UCSD-AML1 (cell line): ENCODE measurements at regions not wholly inside any gene's neighbourhood (a gene's known extent, or its start where the extent isn't known, plus 50 kb on each side); places are given as distances from the start of the nearest gene placed in this dataset.

Source experiments
- DNase-seq: peaks from one replicate; lab custom pipeline; 2025; ENCODE audit not compliant: unreplicated experiment; lab: John Stamatoyannopoulos, UW

- DNase-seq: no peak
These were observed 448.0 kb upstream of the FAT3 start for GRCh38 chr11:91776655-91777054.

- DNase-seq: no peak
These were observed 451.5 kb upstream of the FAT3 start for GRCh38 chr11:91773090-91773489.

- DNase-seq: no peak
These were observed 452.7 kb upstream of the FAT3 start for GRCh38 chr11:91771961-91772360.

- DNase-seq: no peak
These were observed 455.8 kb upstream of the FAT3 start for GRCh38 chr11:91768783-91769182.

- no peak for DNase-seq
These were observed 461.3 kb upstream of the FAT3 start for GRCh38 chr11:91763331-91763730.

GRCh38 chr11:91761406-91762025 is 463.1 kb upstream of the FAT3 start:
- no peak for DNase-seq

- no peak for DNase-seq
These were observed 467.7 kb upstream of the FAT3 start for GRCh38 chr11:91756829-91757480.

- DNase-seq: no peak
These were observed 468.5 kb upstream of the FAT3 start for GRCh38 chr11:91755951-91756707.

GRCh38 chr11:91755526-91755925 is 469.1 kb upstream of the FAT3 start:
- no peak for DNase-seq

- no peak for DNase-seq
These were observed 475.4 kb upstream of the FAT3 start for GRCh38 chr11:91749251-91749650.

- no peak for DNase-seq
These were observed 482.5 kb upstream of the FAT3 start for GRCh38 chr11:91742155-91742554.

- DNase-seq: no peak
These were observed 493.6 kb upstream of the FAT3 start for GRCh38 chr11:91731051-91731450.

GRCh38 chr11:91730620-91731019 is 494.0 kb upstream of the FAT3 start:
- no peak for DNase-seq

- DNase-seq: no peak
These were observed 494.6 kb upstream of the FAT3 start for GRCh38 chr11:91730057-91730456.

- no peak for DNase-seq
These were observed 507.4 kb upstream of the FAT3 start for GRCh38 chr11:91717169-91717568.

- no peak for DNase-seq
These were observed 516.8 kb upstream of the FAT3 start for GRCh38 chr11:91707652-91708482.

- DNase-seq: no peak
These were observed 521.6 kb upstream of the FAT3 start for GRCh38 chr11:91703042-91703441.

- DNase-seq: no peak
These were observed 523.8 kb upstream of the FAT3 start for GRCh38 chr11:91700854-91701253.

GRCh38 chr11:91698845-91699244 is 525.8 kb upstream of the FAT3 start:
- no peak for DNase-seq

GRCh38 chr11:91694331-91694730 is 530.3 kb upstream of the FAT3 start:
- no peak for DNase-seq

GRCh38 chr11:91691872-91692271 is 532.7 kb upstream of the FAT3 start:
- no peak for DNase-seq
